ENCODE measurements at regions not wholly inside any gene's neighbourhood (a gene's known extent, or its start where the extent isn't known, plus 50 kb on each side); places are given as distances from the start of the nearest gene placed in this dataset.

DNA sequence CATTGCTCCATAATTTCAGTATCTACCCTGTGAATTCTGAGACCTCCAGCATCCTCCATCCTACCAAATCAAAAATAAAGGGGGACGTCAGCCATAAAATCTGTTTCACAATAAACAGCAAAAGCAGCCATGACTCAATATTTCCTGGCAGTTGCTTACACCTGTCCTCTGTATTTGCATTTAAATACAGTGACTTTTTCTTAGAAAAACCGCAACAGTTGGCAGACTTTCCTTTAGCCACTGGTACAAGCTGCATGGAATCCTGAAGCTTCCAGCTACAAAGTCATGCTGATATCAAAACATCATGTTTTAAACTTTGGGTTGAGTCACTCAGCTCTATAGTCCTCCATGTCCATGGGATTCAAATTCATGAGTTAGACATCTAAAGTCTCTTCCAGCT lies 278.0 kb upstream of the KAZN start:
- TF ChIP-seq, protein P1, sequence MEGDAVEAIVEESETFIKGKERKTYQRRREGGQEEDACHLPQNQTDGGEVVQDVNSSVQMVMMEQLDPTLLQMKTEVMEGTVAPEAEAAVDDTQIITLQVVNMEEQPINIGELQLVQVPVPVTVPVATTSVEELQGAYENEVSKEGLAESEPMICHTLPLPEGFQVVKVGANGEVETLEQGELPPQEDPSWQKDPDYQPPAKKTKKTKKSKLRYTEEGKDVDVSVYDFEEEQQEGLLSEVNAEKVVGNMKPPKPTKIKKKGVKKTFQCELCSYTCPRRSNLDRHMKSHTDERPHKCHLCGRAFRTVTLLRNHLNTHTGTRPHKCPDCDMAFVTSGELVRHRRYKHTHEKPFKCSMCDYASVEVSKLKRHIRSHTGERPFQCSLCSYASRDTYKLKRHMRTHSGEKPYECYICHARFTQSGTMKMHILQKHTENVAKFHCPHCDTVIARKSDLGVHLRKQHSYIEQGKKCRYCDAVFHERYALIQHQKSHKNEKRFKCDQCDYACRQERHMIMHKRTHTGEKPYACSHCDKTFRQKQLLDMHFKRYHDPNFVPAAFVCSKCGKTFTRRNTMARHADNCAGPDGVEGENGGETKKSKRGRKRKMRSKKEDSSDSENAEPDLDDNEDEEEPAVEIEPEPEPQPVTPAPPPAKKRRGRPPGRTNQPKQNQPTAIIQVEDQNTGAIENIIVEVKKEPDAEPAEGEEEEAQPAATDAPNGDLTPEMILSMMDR (IDR thresholded peaks at IDR 0.05): no peak
- no peak for TF ChIP-seq EP300 (IDR thresholded peaks at IDR 0.05; ENCODE audit: low read depth)
- no peak for TF ChIP-seq POLR2A (IDR thresholded peaks at IDR 0.05)
